Skin epidermis (tissue), 12 donors: ENCODE measurements at regions not wholly inside any gene's neighbourhood (a gene's known extent, or its start where the extent isn't known, plus 50 kb on each side); places are given as distances from the start of the nearest gene placed in this dataset.
"Not testable (repeated sequence)": the region's sequence is repeated elsewhere in the genome, so short reads cannot be mapped to it uniquely, and the experiment has no call there.

Experiments
- H3K27ac ChIP-seq, 21 experiments: fragments of 200-600 bp; sonication (generic) in 11 of 21; one replicate each; pipeline ENCODE4 v1.5.0; 2020; ENCODE audit warnings: mild to moderate bottlenecking in 3 of 21, inconsistent platforms in 2 of 21, moderate library complexity in 2 of 21
- H3K4me3 ChIP-seq, 7 experiments: fragments of 200-600 bp; sonication (generic) in 2 of 7; one replicate each; pipeline ENCODE4 v1.5.0; 2020; ENCODE audit warnings: inconsistent platforms in 2 of 7, mild to moderate bottlenecking in 2 of 7, moderate library complexity in 1 of 7

- no peak overlapping the region for H3K4me3 ChIP-seq
- no peak overlapping the region for H3K27ac ChIP-seq
These were observed 314.1 kb downstream of the CYRIA start for GRCh38 chr2:16351541-16351940.

GRCh38 chr2:16351137-16351536, 314.5 kb downstream of the CYRIA start:
- Histone ChIP-seq H3K27ac (no peak overlapping the region), H3K4me3 (no peak overlapping the region)

GRCh38 chr2:16350211-16350610, 315.4 kb downstream of the CYRIA start:
- Histone ChIP-seq H3K4me3 (no peak overlapping the region), H3K27ac (no peak overlapping the region)

DNA sequence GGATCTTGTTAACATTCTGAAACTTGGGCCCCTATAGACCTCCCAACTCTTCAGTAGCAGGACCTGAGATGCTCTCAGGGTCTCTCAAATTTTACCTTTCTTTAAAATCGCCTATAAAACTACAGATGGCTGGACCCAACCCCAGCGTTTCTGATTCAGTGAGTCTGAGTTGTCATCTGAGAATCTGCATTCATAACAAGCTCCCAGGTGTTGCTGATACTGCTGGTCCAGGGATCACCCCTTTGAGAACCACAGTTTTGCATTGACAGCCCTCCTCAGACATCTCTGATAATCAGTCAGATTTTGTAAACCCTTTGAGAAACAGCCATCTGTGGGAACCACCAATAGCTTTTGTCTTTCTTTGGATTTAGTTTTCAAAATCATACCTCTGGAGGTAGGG, 315.8 kb downstream of the CYRIA start:
- Histone ChIP-seq H3K27ac (no peak overlapping the region), H3K4me3 (no peak overlapping the region)

- no peak overlapping the region for H3K27ac ChIP-seq
- H3K4me3 ChIP-seq, result no peak overlapping the region
These were observed 316.7 kb downstream of the CYRIA start for GRCh38 chr2:16348821-16349515.

DNA sequence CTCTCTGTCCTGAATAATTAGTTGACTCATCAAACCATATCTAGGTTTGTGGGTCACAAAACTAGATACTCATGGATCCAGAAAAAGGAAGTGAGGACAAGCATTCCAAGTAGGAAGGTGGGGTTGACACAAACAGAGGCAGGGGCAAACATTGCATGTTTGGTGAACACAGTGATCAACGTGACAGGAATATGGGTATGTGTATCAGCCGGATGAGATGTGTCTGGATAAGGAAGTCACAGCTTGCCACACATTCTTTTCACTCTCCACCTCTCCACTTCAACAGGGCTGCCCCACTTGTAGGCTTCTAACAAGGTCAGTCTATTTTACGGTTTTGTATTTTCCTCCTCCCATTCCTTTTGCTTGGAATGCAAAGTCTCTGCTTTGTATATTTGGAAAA, 319.0 kb downstream of the CYRIA start:
- Histone ChIP-seq H3K27ac (no peak overlapping the region), H3K4me3 (no peak overlapping the region)

DNA sequence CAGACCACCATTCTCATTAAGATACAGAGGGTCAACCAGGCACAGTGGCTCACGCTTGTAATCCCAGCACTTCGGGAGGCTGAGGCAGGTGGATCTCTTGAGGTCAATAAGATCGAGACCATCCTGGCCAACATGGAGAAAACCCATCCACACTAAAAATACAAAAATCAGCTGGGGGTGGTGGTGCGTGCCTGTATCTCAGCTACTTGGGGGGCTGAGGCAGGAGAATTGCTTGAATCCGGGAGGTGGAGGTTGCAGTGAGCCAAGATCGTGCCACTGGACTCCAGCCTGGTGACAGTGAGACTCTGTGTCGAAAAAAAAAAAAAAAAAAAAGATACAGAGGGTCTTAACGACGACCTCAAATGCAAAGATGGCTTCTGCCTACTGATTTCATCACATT, 320.4 kb downstream of the CYRIA start:
- not testable (repeated sequence) for H3K4me3 ChIP-seq, H3K27ac ChIP-seq

DNA sequence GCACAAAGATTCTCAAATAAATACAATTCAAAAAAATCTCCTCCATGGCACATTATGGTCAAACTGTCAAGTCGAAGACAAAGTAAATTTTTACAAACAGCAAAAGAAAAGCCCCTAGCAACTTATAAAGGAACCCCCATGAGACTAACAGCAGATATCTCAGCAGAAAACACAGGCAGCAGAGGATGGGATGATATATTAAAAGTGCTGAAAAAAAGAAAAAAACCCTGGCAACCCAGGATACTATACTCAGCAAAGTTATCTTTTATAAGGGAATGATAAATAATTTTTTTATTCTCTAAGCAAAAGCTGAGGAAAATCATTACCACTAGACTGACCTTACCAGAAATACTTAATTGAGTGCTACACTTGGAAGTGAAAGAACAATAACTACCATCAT, 326.4 kb downstream of the CYRIA start:
- H3K4me3 ChIP-seq, result no peak overlapping the region

GRCh38 chr2:16338026-16338425, 327.6 kb downstream of the CYRIA start:
- Histone ChIP-seq H3K4me3 (no peak overlapping the region), H3K27ac (no peak overlapping the region)

More for the DNA sequence above, 326.4 kb downstream of the CYRIA start:
- no peak overlapping the region for H3K27ac ChIP-seq

DNA sequence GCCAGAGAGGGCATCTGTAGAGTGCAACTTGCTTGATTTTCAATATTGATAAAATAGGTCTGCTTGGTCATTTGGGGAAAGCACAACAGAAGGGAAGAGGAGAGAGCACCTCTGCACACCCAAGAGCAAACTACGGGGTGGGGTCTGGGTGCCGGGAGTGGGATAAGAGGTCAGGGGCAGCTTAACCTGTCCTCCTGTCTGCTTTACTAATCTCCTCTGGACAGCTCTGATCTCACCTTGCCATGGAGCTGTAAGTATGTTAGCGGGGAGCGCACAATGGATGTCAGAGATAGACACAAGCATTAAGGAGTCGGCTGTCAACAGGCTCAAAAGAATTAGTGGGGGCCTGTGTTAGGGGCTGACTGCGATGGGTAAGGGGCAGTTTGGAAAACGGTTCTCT, 328.7 kb downstream of the CYRIA start:
- H3K4me3 ChIP-seq, result no peak overlapping the region
- no peak overlapping the region for H3K27ac ChIP-seq

GRCh38 chr2:16336491-16336890, 329.1 kb downstream of the CYRIA start:
- H3K27ac ChIP-seq, result no peak overlapping the region
- H3K4me3 ChIP-seq, result no peak overlapping the region

GRCh38 chr2:16335947-16336346, 329.7 kb downstream of the CYRIA start:
- H3K27ac ChIP-seq, result no peak overlapping the region
- H3K4me3 ChIP-seq, result no peak overlapping the region

GRCh38 chr2:16335604-16335930, 330.1 kb downstream of the CYRIA start:
- Histone ChIP-seq H3K27ac (no peak overlapping the region), H3K4me3 (no peak overlapping the region)

- H3K4me3 ChIP-seq, result no peak overlapping the region
These were observed 330.6 kb downstream of the CYRIA start for GRCh38 chr2:16334886-16335603.

DNA sequence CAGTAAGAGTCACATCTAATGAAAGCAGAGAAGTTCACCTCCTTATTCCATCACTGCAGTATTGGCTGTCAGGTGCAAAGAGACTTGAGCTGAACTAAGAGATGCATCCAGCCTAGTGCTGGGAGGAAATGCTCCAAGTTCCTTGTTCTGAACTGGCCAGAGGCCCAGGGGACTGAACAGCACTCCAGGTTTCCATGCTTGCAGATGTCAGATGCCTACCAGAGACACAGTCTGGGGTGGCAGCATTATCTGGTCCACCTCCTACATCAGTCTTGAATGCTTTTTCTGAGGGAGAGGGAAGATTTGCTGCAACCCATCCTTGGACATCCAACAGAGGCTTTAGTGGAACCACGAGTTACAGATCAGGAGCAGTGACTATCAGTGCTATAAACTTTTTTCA, 331.3 kb downstream of the CYRIA start:
- Histone ChIP-seq H3K4me3 (no peak overlapping the region), H3K27ac (no peak overlapping the region)

More at GRCh38 chr2:16334886-16335603, 330.6 kb downstream of the CYRIA start:
- H3K27ac ChIP-seq, result no peak overlapping the region

DNA sequence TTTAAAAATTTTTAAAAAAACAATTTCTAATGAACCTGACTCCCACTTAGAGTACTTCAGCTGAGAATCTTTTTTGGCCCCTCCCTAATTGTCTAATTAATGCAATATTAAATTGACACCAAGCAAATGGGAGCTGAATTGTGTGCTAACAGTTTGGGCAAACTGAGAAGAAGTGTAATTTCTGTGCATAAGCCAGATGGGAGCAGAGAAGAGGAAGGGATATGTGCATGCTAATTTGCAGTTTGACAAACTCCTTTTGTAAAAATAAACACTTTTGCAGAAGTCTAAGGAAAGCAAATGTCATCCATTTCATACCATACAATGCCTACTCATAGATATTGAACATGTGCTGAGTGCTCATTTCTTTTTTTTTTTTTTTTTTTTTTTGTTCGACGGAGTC, 332.0 kb downstream of the CYRIA start:
- H3K4me3 ChIP-seq, result no peak overlapping the region
- H3K27ac ChIP-seq, result no peak overlapping the region

GRCh38 chr2:16332681-16333557, 332.7 kb downstream of the CYRIA start:
- Histone ChIP-seq H3K27ac (peak overlapping the region in 1 of 21 experiments; percentile 1), H3K4me3 (no peak overlapping the region)

- H3K27ac ChIP-seq, result no peak overlapping the region
- no peak overlapping the region for H3K4me3 ChIP-seq
These were observed 333.9 kb downstream of the CYRIA start for GRCh38 chr2:16331772-16332171.

DNA sequence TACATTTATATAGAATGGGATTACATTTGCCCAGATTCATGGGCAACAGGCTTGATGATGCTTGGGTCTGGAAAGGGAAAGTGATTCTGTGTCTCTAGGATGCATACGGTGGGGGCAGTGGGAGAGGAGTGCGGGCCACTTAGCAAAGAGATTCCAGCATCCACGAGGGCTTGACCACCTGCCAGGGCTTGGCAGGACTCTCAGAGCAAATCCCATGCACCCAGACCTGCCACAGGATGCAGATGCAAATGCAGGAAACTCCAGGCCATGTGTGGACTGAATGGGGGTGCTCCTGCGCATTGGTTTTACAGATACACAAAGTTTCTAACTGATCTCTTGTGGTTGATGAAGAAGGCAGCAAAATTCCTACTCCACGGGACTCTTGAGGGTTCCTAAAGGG, 334.7 kb downstream of the CYRIA start:
- H3K4me3 ChIP-seq, result no peak overlapping the region
- H3K27ac ChIP-seq, result peak overlapping the region in 1 of 21 experiments; percentile 42

DNA sequence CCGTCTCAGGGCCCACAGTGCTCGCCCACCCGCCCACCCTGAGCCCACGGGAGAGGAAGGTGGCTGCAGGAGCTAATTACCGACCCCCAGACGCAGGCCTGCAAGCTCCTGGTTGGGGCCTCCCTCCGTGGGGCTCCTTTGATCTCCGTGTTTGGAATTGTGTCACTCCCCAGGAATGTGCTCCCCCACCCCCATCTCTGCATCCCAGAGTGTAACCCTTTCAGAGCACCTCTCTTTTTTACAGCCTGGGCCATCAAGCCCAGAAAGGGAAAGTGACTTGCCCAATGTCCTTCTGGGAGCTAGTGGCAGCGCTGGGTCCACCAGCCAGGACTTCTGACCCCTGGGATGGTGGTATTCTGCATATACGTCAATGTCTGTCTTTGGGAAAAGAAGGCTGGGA, 335.1 kb downstream of the CYRIA start:
- H3K4me3 ChIP-seq, result no peak overlapping the region
- H3K27ac ChIP-seq, result peak overlapping the region in 1 of 21 experiments; percentile 42

DNA sequence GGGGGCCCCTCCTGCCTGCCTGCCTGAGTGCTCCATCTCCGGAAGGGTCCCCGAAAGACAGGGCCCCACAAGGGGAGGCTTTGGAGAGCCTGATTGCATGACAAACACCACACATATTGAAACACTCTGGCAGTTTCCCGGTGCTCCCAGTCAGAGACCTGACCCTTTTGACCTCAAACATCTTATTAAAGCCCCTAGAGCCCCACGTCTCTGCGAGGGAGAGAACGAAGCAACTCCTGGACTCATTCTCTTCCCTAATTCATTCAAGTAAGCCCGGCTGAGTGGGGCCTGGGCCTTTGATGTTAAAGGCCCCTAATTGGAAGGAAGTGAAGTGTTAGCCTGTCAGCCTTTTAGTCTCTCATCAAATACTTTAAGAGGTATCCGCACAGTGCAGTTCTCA, 335.6 kb downstream of the CYRIA start:
- Histone ChIP-seq H3K27ac (peak overlapping the region in 1 of 21 experiments; percentile 41), H3K4me3 (no peak overlapping the region)
